GM23338 (cell line): ENCODE measurements at regions not wholly inside any gene's neighbourhood (a gene's known extent, or its start where the extent isn't known, plus 50 kb on each side); places are given as distances from the start of the nearest gene placed in this dataset.

Experiments
- CTCF ChIP-seq, 2 experiments: fragments of 200-600 bp in 1 of 2; sonication (generic) in 1 of 2; conservative IDR thresholded peaks; 2 replicates each; pipeline versions ENCODE4 v1.5.1 to v1.6.1; 2016 to 2017; ENCODE audit warnings: antibody characterized with exemption in 2 of 2, low read depth in 2 of 2, mild to moderate bottlenecking in 2 of 2, moderate library complexity in 1 of 2
- ETS1 ChIP-seq: IDR thresholded peaks from 2 replicates; pipeline ENCODE4 v1.6.1; 2016; ENCODE audit warnings: antibody characterized with exemption
- EZH2 ChIP-seq: fragments of 200-600 bp; sonication (generic); IDR thresholded peaks from one replicate; pipeline ENCODE4 v1.8.0; 2017; ENCODE audit warnings: antibody characterized with exemption, mild to moderate bottlenecking, low read depth; ENCODE audit not compliant: unreplicated experiment
- EZH2phosphoT487 ChIP-seq: fragments of 200-600 bp; sonication (generic); IDR thresholded peaks from one replicate; pipeline ENCODE4 v1.8.1; 2018; ENCODE audit warnings: antibody characterized with exemption; ENCODE audit not compliant: unreplicated experiment
- POLR2AphosphoS5 ChIP-seq: IDR thresholded peaks from 2 replicates; pipeline ENCODE4 v1.6.1; 2016; ENCODE audit warnings: antibody characterized with exemption, low read depth
- STAT1 ChIP-seq: IDR thresholded peaks from one replicate; pipeline ENCODE4 v1.6.1; 2016; ENCODE audit warnings: antibody characterized with exemption; ENCODE audit not compliant: unreplicated experiment

- TF ChIP-seq ETS1 (no peak), CTCF (conservative IDR thresholded peaks at IDR 0.05; ENCODE audit: low read depth in 2 of 2) (no peak), POLR2AphosphoS5 (no peak), EZH2 (no peak), EZH2phosphoT487 (no peak), STAT1 (no peak)
These were observed 72.9 kb downstream of the C9orf50 start for GRCh38 chr9:129547869-129548570.
